GM12872 (cell line): ENCODE measurements at regions not wholly inside any gene's neighbourhood (a gene's known extent, or its start where the extent isn't known, plus 50 kb on each side); places are given as distances from the start of the nearest gene placed in this dataset.

ENCODE experiments used
- TF ChIP-seq, protein P1 (sequence below): IDR thresholded peaks from 3 replicates; pipeline ENCODE4 v1.5.1; 2011; ENCODE audit warnings: low read depth, mild to moderate bottlenecking, low read length, moderate library complexity; ENCODE audit not compliant: insufficient read depth

DNA sequence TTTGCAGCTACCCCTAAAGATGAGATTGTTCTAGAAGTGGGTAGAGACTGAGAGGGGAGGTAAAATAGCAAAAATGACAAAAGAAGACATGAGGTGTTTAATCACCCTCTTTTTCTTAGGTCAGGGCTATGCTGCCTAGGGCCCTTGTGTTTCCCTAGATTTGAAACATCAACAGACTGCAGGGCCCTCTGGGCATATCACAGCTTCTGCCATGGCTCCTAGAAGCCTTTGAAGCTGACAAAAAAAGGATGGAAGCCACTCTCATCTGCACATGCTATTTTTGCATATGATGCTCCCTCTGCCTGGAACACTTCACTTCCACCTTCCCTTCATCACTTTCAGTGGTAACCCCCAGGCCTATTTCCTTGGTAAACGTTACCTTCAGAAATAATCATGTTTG lies 68.1 kb downstream of the BTG1 start:
- TF ChIP-seq, protein P1, sequence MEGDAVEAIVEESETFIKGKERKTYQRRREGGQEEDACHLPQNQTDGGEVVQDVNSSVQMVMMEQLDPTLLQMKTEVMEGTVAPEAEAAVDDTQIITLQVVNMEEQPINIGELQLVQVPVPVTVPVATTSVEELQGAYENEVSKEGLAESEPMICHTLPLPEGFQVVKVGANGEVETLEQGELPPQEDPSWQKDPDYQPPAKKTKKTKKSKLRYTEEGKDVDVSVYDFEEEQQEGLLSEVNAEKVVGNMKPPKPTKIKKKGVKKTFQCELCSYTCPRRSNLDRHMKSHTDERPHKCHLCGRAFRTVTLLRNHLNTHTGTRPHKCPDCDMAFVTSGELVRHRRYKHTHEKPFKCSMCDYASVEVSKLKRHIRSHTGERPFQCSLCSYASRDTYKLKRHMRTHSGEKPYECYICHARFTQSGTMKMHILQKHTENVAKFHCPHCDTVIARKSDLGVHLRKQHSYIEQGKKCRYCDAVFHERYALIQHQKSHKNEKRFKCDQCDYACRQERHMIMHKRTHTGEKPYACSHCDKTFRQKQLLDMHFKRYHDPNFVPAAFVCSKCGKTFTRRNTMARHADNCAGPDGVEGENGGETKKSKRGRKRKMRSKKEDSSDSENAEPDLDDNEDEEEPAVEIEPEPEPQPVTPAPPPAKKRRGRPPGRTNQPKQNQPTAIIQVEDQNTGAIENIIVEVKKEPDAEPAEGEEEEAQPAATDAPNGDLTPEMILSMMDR, result no peak

DNA sequence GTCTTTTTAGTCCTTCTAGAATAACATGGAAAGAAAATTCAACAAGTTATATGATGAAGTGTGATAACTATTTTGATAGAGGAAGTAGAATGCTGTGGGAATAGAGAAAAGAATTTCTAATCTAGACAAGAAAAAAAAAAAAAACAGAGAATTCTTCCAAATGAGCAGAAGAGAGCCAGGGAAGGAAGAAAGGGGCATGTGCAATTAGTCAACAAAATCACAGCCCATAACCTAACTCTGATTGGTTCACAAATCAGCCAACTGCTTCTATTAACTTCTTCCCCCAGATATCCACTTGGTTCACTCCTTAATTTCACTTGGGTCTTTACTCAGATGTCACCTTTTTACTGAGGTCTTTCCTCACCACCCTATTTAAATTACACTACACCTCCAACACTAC lies 69.5 kb downstream of the BTG1 start:
- TF ChIP-seq, protein P1, result no peak

DNA sequence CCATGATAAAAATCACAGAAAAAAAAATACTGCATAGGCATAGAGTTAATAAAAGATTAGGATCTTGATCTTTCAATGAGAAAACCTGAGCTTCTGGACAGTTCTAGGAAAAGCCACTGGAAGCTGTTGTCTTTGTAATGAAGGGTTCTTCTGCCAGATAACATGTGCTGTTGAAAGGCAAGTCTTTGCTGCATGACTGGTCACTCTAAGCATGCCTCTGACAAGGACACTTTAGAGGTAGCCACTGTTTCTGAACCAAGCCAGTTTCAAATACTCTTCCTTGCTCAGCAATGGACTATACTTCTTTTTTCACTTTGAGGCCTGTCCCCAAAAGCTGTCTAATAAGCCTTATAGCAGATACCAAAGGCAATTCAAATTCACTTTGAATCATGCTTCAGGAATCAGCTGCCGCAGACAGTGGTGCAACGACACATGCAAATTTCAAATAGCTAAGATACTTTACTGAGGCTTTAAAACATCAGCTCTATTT lies 70.2 kb downstream of the BTG1 start:
- TF ChIP-seq, protein P1, result no peak

DNA sequence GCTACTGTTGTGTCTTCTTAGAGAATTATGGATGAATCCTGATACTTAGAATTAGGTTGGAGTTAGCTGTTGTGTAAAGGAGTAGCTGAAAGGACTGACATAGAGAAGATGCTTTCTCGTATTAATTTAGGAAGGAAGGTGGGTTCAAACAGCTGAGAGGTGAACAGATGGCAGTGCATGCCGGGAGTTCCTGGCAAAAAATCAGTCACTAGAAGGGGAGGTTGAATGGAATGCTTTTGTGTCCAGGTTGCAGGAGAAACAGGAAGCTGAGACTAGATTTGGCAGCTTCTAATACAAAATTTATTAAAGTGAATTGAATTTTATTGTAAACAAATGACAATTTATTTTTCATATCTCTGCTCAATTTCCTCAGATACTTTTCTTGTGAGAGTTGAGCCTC lies 70.8 kb downstream of the BTG1 start:
- TF ChIP-seq, protein P1, result no peak

DNA sequence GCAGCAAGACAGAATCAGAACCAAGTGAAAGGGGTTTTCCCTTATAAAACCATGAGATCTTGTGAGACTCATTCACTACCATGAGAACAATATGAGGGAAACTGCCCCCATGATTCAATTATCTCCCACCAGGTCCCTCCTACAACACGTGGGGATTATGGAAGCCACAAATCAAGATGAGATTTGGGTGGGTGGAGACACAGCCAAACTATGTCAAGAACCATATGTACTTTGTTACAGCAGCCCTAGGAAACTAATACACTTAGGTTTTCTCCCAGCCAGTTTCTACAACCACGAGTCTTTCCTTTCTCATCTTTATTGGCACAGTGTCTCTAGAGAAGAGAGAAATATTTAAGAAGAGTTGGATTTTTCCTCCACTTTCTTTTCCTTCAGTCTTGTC lies 72.6 kb downstream of the BTG1 start:
- TF ChIP-seq, protein P1, result no peak

DNA sequence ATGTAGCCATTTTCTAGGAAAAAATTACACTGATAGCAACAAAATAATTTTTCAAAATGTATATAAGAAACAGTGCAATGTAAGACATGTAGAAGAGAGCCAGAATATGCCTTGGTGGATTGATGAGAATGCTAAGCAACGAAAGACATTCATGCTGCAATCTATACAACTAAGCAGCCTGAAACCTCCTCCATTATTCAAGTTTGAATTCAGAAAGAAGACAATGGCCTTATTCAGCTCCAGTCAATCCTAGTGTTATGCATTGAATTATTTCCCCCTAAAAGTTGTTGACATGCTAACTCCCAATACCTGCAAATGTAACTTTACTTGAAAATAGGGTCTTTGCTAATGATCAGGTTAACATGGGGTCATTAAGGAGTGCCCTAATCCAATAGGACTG lies 73.5 kb downstream of the BTG1 start:
- TF ChIP-seq, protein P1, result no peak

DNA sequence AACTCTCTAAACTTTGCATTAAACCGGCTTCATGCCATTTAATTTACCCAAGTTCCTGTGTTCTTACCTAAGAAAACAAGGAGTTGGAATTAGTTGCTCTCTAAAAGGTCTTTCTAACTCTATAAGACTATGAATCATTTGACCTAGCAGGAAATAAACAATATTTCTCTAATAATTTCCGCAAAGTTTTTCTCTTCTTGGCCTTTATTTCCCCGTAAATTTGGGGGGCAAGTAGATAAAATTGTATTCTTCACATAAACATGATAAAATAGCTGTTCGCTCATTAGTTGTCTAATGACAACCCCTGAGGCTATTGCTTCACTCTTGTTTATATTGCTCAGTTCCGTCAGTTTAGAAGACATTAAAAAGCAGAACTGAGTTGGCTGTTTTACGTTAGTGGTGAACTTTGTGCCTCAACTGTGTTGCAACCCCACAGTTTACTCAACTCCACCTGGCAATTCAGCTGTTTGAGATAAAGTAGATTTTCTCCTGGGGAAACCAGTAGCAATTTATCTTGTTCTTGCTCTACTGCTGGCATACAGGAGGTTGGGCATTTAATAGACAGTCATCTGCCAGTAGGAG lies 74.7 kb downstream of the BTG1 start:
- TF ChIP-seq, protein P1, result no peak
